ENCODE measurements at regions not wholly inside any gene's neighbourhood (a gene's known extent, or its start where the extent isn't known, plus 50 kb on each side); places are given as distances from the start of the nearest gene placed in this dataset.

DNA sequence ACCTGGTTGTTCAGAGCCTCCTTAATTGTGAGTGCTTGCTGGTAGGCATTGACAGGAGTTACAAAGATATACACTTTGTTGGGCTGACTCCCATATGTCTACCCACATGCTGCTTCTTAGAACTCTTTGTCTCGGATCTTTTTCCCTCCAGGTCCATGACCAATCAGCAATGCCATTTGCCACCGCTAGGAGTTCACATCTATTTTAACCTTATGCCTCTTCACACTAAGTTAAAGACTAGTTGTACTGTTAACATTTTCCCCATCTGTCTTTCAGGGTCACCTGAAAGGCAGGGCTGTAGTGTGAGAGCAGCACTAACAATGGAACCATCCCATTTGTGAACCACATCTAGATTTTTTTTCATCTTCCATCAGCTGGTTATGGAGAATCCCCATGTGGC, 226.7 kb upstream of the NPY start:
- Histone ChIP-seq H3K36me3 (no peaks in the 10 kb centered on the region), H3K9ac (ENCODE audit: low read depth in 2 of 2, low read length in 2 of 2) (no peak overlapping the region), H3K27me3 (no peaks in the 10 kb centered on the region), H3K4me1 (no peaks in the 10 kb centered on the region), H3K9me3 (no peaks in the 10 kb centered on the region), H3K27ac (no peak overlapping the region), H3K4me3 (no peak overlapping the region)
- intact Hi-C loops (cut with DNase I): no loop called here
- TF ChIP-seq, protein P1, sequence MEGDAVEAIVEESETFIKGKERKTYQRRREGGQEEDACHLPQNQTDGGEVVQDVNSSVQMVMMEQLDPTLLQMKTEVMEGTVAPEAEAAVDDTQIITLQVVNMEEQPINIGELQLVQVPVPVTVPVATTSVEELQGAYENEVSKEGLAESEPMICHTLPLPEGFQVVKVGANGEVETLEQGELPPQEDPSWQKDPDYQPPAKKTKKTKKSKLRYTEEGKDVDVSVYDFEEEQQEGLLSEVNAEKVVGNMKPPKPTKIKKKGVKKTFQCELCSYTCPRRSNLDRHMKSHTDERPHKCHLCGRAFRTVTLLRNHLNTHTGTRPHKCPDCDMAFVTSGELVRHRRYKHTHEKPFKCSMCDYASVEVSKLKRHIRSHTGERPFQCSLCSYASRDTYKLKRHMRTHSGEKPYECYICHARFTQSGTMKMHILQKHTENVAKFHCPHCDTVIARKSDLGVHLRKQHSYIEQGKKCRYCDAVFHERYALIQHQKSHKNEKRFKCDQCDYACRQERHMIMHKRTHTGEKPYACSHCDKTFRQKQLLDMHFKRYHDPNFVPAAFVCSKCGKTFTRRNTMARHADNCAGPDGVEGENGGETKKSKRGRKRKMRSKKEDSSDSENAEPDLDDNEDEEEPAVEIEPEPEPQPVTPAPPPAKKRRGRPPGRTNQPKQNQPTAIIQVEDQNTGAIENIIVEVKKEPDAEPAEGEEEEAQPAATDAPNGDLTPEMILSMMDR (IDR thresholded peaks at IDR 0.05): no peak
- DNase-seq: no peak

DNA sequence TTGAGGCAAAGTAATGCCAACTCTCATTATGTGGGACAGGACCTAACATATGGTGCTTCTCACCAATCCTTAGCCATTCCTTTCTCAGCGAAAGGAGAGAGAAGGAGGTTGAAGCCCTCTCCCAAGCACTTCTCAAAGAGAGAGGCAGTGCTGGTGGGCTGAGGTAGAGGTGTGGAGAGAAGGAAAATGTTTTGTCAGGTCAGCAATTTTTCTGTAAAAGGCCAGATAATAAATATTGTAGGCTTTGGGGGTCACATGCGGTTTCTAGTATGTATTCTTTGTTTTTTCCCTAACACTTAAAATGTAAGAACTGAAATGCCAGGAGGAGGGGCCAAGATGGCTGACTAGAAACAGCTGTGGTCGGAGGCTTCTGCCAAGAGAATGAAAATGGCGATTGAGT, 225.0 kb upstream of the NPY start:
- Histone ChIP-seq H3K36me3 (no peaks in the 10 kb centered on the region), H3K27ac (no peak overlapping the region), H3K4me3 (no peak overlapping the region), H3K9ac (ENCODE audit: low read depth in 2 of 2, low read length in 2 of 2) (no peak overlapping the region), H3K4me1 (no peaks in the 10 kb centered on the region), H3K9me3 (no peaks in the 10 kb centered on the region), H3K27me3 (no peaks in the 10 kb centered on the region)
- intact Hi-C loops (cut with DNase I): no loop called here
- no peak for DNase-seq
- TF ChIP-seq, protein P1 (IDR thresholded peaks at IDR 0.05): no peak

DNA sequence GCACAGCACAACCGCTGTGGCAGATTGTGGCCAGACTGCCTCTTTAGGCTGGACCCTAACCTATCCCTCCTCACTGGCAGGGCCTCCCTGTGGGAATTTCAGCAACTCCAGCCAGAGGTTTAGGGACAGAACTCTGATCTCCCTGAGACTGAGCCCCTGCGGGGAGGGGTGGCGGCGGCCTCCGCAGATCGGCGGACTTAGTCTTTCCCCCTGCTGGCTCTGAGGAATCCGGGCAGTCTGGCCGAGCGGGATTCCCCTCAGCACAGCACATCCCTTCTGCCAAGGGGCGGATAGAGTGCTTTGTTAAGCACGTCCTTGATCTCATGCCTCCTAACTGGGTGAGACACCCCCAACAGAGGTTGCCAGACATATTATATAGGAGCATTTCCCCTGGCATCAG, 224.2 kb upstream of the NPY start:
- TF ChIP-seq, protein P1 (IDR thresholded peaks at IDR 0.05): no peak
- Histone ChIP-seq H3K36me3 (no peaks in the 10 kb centered on the region), H3K4me1 (no peaks in the 10 kb centered on the region), H3K9ac (ENCODE audit: low read depth in 2 of 2, low read length in 2 of 2) (no peak overlapping the region), H3K4me3 (no peak overlapping the region), H3K9me3 (no peaks in the 10 kb centered on the region), H3K27me3 (no peaks in the 10 kb centered on the region), H3K27ac (no peak overlapping the region)
- no peak for DNase-seq
- intact Hi-C loops (cut with DNase I): no loop called here

DNA sequence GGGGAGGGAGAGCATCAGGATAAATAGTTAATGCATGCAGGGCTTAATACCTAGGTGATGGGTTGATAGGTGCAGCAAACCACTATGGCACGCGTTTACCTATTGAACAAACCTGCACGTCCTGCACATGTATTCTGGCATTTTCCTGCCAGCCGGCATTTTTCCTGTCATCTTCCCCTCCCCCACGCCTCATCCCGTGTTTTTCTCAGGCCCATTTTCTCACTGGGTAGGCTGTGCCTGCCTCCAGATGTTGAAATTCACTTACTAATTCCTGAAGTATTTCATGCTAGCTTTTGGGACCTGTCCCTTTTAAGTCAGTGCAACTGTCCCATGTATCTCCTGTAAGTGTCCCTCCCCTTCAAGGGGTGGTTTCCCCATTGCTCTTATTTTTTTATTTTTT, 220.3 kb upstream of the NPY start:
- TF ChIP-seq, protein P1 (IDR thresholded peaks at IDR 0.05): no peak
- DNase-seq: no peak

DNA sequence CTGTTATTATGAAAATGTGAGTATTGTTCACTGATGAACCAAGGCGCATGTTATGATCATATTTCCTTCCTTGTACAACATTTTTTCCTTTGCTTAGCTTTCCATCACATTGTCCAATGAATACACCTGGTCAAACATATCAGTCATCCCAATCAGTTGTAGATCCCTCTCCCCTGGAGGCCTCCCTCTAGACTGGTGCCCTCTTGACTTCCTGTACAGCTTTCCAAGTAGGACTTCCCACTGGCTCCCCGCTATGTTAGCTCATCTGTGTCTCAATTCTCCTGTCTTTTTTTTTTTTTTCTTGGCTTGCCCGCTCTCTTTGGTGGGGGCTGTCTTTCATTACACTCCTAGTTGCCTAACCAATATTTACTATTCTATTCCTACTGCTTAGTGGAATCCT, 214.2 kb upstream of the NPY start:
- no peak for DNase-seq
- no peak overlapping the region for H3K9ac ChIP-seq (ENCODE audit: low read depth in 2 of 2, low read length in 2 of 2)
- H3K36me3 ChIP-seq: no peaks in the 10 kb centered on the region
- no peaks in the 10 kb centered on the region for H3K9me3 ChIP-seq
- intact Hi-C loops (cut with DNase I): no loop called here
- TF ChIP-seq, protein P1 (IDR thresholded peaks at IDR 0.05): no peak
- no peaks in the 10 kb centered on the region for H3K27me3 ChIP-seq
- H3K4me1 ChIP-seq: no peaks in the 10 kb centered on the region
- H3K4me3 ChIP-seq: no peak overlapping the region
- no peak overlapping the region for H3K27ac ChIP-seq

More for the DNA sequence above, 220.3 kb upstream of the NPY start:
- H3K4me1 ChIP-seq: no peaks in the 10 kb centered on the region
- H3K9me3 ChIP-seq: no peaks in the 10 kb centered on the region
- H3K36me3 ChIP-seq: no peaks in the 10 kb centered on the region
- H3K27ac ChIP-seq: no peak overlapping the region
- no peak overlapping the region for H3K4me3 ChIP-seq
- H3K9ac ChIP-seq (ENCODE audit: low read depth in 2 of 2, low read length in 2 of 2): no peak overlapping the region
- no peaks in the 10 kb centered on the region for H3K27me3 ChIP-seq
- intact Hi-C loops (cut with DNase I): no loop called here

Measured in colonic mucosa (tissue), 4 donors.